ENCODE measurements at regions not wholly inside any gene's neighbourhood (a gene's known extent, or its start where the extent isn't known, plus 50 kb on each side); places are given as distances from the start of the nearest gene placed in this dataset.

- POLR2A ChIA-PET = no interaction called here
- CTCF ChIA-PET = interaction anchor here (6.7 kb wide), 1 partner anchor 12 kb away, joined by 51 read pairs; no protein-coding TSS in a partner anchor
- TF ChIP-seq, protein P1, sequence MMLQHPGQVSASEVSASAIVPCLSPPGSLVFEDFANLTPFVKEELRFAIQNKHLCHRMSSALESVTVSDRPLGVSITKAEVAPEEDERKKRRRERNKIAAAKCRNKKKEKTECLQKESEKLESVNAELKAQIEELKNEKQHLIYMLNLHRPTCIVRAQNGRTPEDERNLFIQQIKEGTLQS (IDR thresholded peaks at IDR 0.05) = no peak
- TF ChIP-seq RAD21 (IDR thresholded peaks at IDR 0.05; ENCODE audit: low read depth) (no peak), YY1 (IDR thresholded peaks at IDR 0.05; ENCODE audit: extremely low read depth, insufficient replicate concordance, low read depth, low read length) (no peak), EZH2 (IDR thresholded peaks at IDR 0.05) (no peak), ZFX (IDR thresholded peaks at IDR 0.05) (no peak), CEBPB (IDR thresholded peaks at IDR 0.05; ENCODE audit: low read depth) (no peak), ELF1 (IDR thresholded peaks at IDR 0.05; ENCODE audit: borderline replicate concordance, low read depth) (no peak)
- BruUV-seq (replicated peaks) = no TSS peak
- no peak overlapping the region for H3K4me2 ChIP-seq (ENCODE audit: low read length)
- no peak for DNase-seq (ENCODE audit: low read depth, low spot score)
- no peaks in the 10 kb centered on the region for H3K79me2 ChIP-seq (ENCODE audit: insufficient read depth, low read length)
- no peaks in the 10 kb centered on the region for H3K9me3 ChIP-seq (ENCODE audit: control insufficient read depth in 1 of 2, insufficient read depth in 1 of 2, low read depth in 1 of 2, low read length in 2 of 2)
- intact Hi-C loops (cut with micrococcal nuclease) = no loop called here
- no peaks in the 10 kb centered on the region for H4K20me1 ChIP-seq (ENCODE audit: insufficient read depth)
- H3K4me1 ChIP-seq (ENCODE audit: control insufficient read depth in 1 of 2, insufficient read depth in 2 of 2, low read length in 2 of 2) = peaks cover 10 to 19% of the 10 kb centered on the region in 2 experiments
- H3K27me3 ChIP-seq (ENCODE audit: insufficient read depth, low read length) = no peaks in the 10 kb centered on the region
- H3K4me3 ChIP-seq (replicated peaks in 1 of 2; ENCODE audit: low read depth in 1 of 2, low read length in 2 of 2) = no peak overlapping the region
- RAD21 ChIA-PET (ENCODE audit: low non-redundant PET in 1 of 2, low total read pairs in 2 of 2, uncharacterized antibody in 2 of 2, unreplicated experiment in 2 of 2) = no interaction called here
- no peak for ATAC-seq
- no peak overlapping the region for H3K27ac ChIP-seq (ENCODE audit: low read depth, low read length)
- H2AFZ ChIP-seq (ENCODE audit: low read depth, low read length, poor library complexity, severe bottlenecking) = no peak overlapping the region
- H3K36me3 ChIP-seq (ENCODE audit: control insufficient read depth in 1 of 2, insufficient read depth in 2 of 2, low read length in 2 of 2) = no peaks in the 10 kb centered on the region
- H3K9ac ChIP-seq (ENCODE audit: low read length) = no peak overlapping the region
- H3K9me2 ChIP-seq (ENCODE audit: insufficient read depth) = no peaks in the 10 kb centered on the region
Observed at GRCh38 chr12:13547283-13547682, 350.8 kb downstream of the EMP1 start.

DNA sequence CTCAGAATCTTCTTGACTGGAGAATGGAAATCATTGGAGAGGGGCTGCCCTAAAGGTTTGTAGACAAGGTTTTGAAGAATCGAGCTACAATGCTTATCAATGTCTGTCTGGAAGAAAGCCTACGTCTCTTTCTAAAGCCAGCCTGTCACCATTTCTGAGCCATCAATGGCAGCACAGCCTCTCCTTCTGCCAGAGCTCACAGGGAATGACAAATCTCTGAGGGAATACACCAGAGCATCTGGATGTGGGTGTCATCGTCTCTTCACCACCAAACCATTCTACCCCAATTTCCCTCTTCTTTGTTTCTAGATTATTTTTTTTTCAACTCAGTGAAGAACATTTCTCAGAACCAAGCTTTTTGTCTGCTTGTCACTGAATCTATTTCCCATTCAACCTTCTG is 349.7 kb downstream of the EMP1 start:
- Histone ChIP-seq H3K36me3 (ENCODE audit: control insufficient read depth in 1 of 2, insufficient read depth in 2 of 2, low read length in 2 of 2) (no peaks in the 10 kb centered on the region), H4K20me1 (ENCODE audit: insufficient read depth) (no peaks in the 10 kb centered on the region), H3K9ac (ENCODE audit: low read length) (no peak overlapping the region), H3K9me2 (ENCODE audit: insufficient read depth) (no peaks in the 10 kb centered on the region), H3K4me3 (replicated peaks in 1 of 2; ENCODE audit: low read depth in 1 of 2, low read length in 2 of 2) (no peak overlapping the region), H3K4me1 (ENCODE audit: control insufficient read depth in 1 of 2, insufficient read depth in 2 of 2, low read length in 2 of 2) (peaks cover 10 to 19% of the 10 kb centered on the region in 2 experiments), H2AFZ (ENCODE audit: low read depth, low read length, poor library complexity, severe bottlenecking) (no peak overlapping the region), H3K27ac (ENCODE audit: low read depth, low read length) (no peak overlapping the region), H3K9me3 (ENCODE audit: control insufficient read depth in 1 of 2, insufficient read depth in 1 of 2, low read depth in 1 of 2, low read length in 2 of 2) (no peaks in the 10 kb centered on the region), H3K79me2 (ENCODE audit: insufficient read depth, low read length) (no peaks in the 10 kb centered on the region), H3K4me2 (ENCODE audit: low read length) (no peak overlapping the region), H3K27me3 (ENCODE audit: insufficient read depth, low read length) (no peaks in the 10 kb centered on the region)
- intact Hi-C loops (cut with micrococcal nuclease) = no loop called here
- ChIA-PET RAD21 (ENCODE audit: low non-redundant PET in 1 of 2, low total read pairs in 2 of 2, uncharacterized antibody in 2 of 2, unreplicated experiment in 2 of 2) (no interaction called here), CTCF (interaction anchor here (1.2 to 6.7 kb wide), 2 partner anchors 11 to 115 kb away, joined by 3 to 51 read pairs; no protein-coding TSS in a partner anchor), POLR2A (interaction anchor here (1.2 kb wide), 1 partner anchor 10 kb away, joined by 3 read pairs; no protein-coding TSS in a partner anchor)
- DNase-seq (ENCODE audit: low read depth, low spot score) = no peak
- no peak for ATAC-seq
- BruUV-seq (replicated peaks) = no TSS peak
- TF ChIP-seq MAX (IDR thresholded peaks at IDR 0.05) = no peak
- no peak for TF ChIP-seq YY1 (IDR thresholded peaks at IDR 0.05; ENCODE audit: extremely low read depth, insufficient replicate concordance, low read depth, low read length)
- TF ChIP-seq SIN3A (IDR thresholded peaks at IDR 0.05; ENCODE audit: low read depth) = no peak
- no peak for TF ChIP-seq EZH2phosphoT487 (IDR thresholded peaks at IDR 0.05; ENCODE audit: borderline replicate concordance)
- no peak for TF ChIP-seq CEBPB (IDR thresholded peaks at IDR 0.05; ENCODE audit: low read depth)
- no peak for TF ChIP-seq CTCF (IDR thresholded peaks at IDR 0.05 in 2 of 3, conservative IDR thresholded peaks at IDR 0.05 in 1 of 3; ENCODE audit: borderline replicate concordance in 1 of 3, insufficient read depth in 1 of 3, low read depth in 2 of 3, low read length in 2 of 3)
- no peak for TF ChIP-seq SRF (IDR thresholded peaks at IDR 0.05; ENCODE audit: low read depth)
- TF ChIP-seq SP1 (IDR thresholded peaks at IDR 0.05; ENCODE audit: low read depth) = no peak
- TF ChIP-seq TCF7L2 (IDR thresholded peaks at IDR 0.05; ENCODE audit: borderline replicate concordance, extremely low read depth, insufficient read depth, insufficient read length) = no peak
- TF ChIP-seq POLR2A (IDR thresholded peaks at IDR 0.05; ENCODE audit: borderline replicate concordance, extremely low read depth, insufficient read depth, insufficient read length) = no peak
- TF ChIP-seq ZBTB33 (IDR thresholded peaks at IDR 0.05; ENCODE audit: extremely low read depth, insufficient replicate concordance, low read length) = no peak
- TF ChIP-seq RAD21 (IDR thresholded peaks at IDR 0.05; ENCODE audit: low read depth) = no peak
- no peak for TF ChIP-seq EZH2 (IDR thresholded peaks at IDR 0.05)
- TF ChIP-seq FOSL1 (IDR thresholded peaks at IDR 0.05; ENCODE audit: low read depth) = no peak
- TF ChIP-seq ELF1 (IDR thresholded peaks at IDR 0.05; ENCODE audit: borderline replicate concordance, low read depth) = no peak
- TF ChIP-seq ZFX (IDR thresholded peaks at IDR 0.05) = no peak

Measured in HCT116 (cell line).